HG03378 (cell line): ENCODE measurements at regions not wholly inside any gene's neighbourhood (a gene's known extent, or its start where the extent isn't known, plus 50 kb on each side); places are given as distances from the start of the nearest gene placed in this dataset.

Experiments used
- ATAC-seq: cut with Tn5 transposase; IDR thresholded peaks from one replicate; pipeline ENCODE4 v1.9.1; 2021; ENCODE audit warnings: mild to moderate bottlenecking, moderate library complexity; ENCODE audit not compliant: unreplicated experiment

- ATAC-seq: no peak
Measured at GRCh38 chr10:31647861-31648260, 280.8 kb downstream of the ARHGAP12 start.

- no peak for ATAC-seq
Measured at GRCh38 chr10:31646519-31646918, 282.1 kb downstream of the ARHGAP12 start.

DNA sequence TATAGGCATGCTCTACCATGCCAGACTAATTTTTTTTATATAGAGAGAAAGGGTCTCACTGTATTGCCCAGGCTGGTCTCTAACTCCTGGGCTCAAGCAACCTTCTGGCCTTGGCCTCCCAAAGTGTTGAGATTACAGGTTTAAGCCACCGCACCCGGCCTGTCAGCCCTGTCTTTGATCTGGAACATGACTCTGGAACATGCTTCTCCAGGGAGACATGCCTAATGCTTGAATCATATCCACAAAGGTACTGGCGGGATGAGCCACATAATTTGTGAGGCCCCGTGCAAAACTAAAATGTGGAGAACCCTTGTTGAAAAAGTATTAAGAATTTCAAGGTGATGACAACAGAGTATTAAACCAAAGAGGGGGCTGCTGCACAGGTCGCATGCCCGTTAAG is 282.8 kb downstream of the ARHGAP12 start:
- ATAC-seq: no peak

DNA sequence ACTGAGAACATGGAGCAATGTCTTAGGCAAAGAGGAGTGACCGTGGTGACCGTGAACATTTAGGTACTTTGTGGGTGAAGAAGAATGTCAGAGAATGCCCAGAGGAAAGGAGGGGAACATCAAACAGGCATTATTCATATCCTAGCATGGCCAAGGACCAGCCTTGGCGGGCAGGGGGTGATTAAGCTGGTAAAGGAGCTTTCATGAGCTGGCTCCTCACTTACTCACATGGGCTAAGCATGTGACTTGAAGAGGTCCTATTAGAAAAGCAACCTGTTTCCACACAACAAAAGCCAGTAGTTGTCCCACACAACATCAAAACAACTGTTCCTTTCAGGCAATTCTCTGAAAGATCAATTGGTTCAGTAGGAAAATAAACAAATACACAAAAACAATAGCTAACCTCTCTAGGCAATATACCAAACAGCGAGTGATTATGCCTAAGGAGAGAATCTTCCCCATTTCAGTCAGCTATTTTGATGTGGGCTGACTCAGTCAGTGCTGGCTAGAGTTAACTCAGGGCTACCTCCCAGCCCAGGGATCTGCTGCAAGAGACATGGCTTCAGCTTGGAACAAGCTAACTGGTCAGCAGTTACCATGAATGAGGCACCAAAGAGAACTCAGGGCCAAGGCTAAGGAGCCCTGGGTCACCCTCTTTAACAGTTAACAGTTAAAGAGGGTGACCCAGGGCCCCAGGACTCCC is 283.5 kb downstream of the ARHGAP12 start:
- ATAC-seq: no peak

DNA sequence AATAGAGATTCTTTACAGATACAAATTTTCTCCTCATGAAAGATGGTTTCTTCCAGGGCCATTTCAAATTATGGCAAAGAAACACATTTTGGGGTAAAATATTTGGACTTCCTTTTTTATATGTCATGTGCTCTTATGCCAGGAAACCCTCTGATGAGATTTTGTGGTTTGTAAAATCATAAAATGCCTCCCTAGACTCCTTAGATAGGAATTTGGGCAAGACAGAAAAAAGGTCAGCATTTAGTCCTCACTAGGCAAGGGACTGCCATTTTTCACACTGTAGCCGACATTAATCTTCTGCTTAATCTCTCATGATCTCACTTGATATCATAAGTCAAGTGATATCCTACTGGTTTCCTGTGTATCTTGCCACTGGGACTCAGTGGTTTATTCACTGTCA is 286.4 kb downstream of the ARHGAP12 start:
- no peak for ATAC-seq

GRCh38 chr10:31635415-31636065 is 293.1 kb downstream of the ARHGAP12 start:
- ATAC-seq: no peak

DNA sequence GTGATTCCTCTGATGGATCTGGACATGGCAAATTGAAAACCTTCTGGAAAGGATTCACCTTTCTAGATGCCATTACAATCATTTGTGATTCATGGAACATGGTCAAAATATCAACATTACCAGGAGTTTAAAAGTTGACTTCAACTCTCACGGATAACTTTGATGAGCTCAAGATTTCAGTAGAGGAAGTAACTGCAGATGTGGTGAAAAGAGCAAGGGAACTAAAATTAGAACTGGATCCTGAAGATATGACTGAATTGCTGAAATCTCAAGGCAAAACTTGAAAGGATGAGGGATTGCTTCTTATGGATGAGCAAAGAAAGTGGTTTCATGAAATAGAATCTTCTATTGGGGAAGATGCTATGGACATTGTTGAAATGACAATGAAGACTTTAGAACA is 293.6 kb downstream of the ARHGAP12 start:
- ATAC-seq: no peak

- no peak for ATAC-seq
Measured at GRCh38 chr10:31630861-31631567, 297.6 kb downstream of the ARHGAP12 start.

DNA sequence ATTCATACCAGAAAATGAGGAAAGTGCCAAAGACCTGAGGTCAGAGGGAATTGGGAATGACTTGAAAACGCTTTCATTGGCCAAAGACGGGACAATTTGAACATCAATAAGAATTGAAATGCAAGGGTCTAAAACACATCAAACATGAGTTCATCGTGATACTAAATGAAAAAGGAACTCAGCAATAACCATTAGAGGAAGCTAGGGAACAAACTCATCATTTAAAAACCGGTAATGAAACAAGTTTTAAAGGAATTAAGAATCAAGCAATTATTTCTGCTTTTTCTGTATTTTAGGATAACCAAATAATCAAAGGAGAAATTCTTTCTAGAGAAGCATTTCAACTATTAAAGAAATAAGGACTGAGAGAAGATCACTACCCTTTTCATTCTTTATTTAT is 303.1 kb downstream of the ARHGAP12 start:
- no peak for ATAC-seq

- no peak for ATAC-seq
Measured at GRCh38 chr10:31624611-31625010, 304.0 kb downstream of the ARHGAP12 start.

DNA sequence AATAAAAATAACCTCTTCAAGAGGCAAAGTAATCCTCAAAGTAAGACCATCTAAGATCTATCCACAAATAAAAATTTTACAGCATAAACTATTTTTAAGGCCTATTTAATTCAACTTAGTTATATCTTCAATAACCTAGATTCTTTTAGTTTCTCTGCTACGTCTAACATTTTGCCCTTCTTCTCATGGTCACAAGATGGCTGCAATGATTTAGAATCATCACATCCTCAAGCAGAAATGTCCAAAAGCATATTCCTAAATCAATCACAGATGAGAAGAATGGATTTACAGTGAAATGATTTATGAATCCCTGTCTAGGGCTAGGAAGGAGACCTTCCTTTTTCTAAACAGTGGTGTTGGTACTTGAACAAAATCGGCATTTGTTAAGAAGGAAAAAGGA is 304.7 kb downstream of the ARHGAP12 start:
- ATAC-seq: no peak

DNA sequence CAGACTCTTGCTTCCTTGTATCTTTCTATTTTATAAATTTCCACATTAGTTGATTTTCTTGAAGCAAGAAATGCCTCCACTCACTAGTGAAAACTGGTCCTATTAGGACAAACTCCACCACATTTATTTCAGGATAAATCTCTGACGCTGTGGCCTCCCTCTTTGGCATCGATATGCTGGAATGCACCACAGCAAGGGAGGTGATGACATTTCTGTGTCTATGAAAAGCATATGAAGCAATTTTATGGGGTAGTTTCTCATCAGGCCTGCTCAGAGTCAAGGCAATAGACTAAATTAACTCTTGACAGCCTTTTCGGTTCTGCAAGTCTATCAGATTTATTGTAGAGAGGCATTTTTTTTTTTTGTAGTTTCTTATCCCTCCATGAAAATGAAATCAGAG is 304.4 kb downstream of the ZEB1 start:
- ATAC-seq: no peak

DNA sequence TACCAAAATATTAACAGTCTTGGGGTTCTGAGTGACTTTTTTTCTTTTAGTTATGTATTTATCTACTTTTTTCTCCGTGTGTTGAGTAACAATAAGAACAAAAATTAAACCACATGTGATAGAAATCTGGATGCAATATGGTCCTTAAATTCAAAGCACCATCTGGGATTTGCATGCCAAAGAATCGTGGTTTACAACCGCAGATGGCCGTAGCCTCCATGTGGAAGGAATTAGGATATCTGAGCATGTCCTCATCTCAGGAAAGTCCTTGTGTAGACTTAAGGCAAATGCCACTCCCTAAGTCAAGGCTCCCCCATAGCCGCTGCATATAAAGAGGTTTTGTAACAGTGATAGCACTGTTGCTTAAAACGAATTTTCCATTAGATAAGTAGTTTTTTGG is 304.0 kb downstream of the ZEB1 start:
- ATAC-seq: no peak

- no peak for ATAC-seq
Measured at GRCh38 chr10:31621733-31622132, 302.7 kb downstream of the ZEB1 start.

DNA sequence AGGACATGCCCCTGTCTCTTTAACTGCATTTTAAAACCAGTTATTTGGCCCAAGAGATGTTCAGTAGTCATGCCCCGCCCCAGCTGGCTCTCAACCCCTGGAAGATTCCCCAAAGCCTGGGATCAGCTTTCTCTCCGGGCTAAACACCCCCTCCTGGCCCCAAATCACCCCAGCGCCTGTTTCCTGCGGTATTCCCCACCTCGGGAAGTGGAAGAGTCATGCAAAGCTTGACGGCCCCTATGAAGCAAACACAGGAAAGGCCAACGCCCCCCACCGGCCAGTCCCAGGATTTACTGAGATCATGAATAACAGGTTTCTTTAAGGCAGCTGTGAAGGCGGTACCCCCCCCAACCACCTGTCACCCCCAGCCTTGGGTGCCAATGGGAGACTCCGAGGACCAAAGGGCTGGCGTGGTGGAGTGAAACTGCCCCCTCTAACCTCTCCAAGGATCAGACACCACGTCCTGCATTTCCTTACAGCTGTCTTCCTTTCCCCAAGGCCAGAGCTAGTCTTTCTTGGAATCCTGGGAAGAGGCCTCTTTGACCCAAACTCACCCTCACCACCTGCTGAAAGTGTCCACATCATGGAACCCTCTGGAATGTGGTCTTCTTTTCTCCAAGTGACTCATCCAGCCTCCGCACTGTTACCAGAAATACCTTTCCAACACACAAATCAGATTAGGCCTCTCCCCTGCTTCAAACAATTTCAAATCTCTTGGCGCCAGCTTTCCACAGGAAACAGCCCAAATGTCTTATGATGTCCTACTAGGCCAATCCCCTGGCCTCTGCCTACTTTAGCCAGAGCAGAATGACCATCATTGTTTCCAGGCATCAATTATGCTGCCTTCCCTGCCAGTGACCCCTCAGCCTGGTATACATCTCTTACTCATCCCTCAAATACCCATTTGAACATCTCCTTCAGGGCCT is 301.5 kb downstream of the ZEB1 start:
- ATAC-seq: no peak

DNA sequence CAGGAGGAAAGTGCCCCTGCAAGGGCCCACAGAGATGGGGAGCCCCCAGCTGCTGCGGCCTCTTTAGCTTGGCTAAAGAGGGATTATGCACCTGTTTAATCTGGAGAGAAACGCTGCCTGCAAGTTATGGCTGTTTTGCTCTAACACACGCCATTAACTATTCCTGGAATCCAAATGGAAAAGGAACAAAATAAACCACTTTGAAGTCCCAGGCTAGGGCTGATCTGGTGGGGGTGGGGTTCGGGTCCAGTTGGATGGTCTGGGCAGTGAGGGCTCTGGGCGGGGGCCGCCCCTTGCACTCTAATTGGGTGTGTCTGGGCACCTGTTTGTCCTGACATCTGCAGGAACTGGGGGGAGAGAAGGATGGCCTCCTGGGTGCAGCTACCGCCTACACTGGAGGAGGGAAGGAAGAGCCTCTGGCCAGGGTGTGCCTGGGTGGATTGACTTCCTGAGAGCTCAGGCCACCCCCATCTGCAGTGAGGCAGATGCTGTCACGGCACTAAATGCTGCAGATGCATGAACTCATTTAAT is 300.6 kb downstream of the ZEB1 start:
- ATAC-seq: no peak

GRCh38 chr10:31618541-31619291 is 299.7 kb downstream of the ZEB1 start:
- ATAC-seq: no peak

DNA sequence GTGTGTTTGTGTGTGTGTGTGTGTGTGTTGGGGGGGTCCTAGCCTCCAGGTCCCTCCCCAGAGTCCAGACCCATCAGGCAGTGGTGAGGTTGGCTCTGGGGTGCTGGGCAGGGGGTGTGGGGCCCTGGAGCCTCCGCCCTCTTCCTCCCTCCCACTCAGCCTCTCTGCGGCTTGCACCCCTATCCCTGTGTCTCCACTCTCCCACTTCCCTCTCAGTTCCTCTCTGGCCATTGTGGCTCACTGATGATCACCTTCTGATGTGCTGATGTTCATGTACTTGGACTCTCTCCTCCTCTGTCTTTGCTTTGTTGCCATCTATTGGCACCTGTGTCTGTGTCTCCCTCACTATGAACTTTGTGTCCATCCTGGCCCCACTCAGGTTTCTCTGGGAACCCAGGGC is 298.7 kb downstream of the ZEB1 start:
- ATAC-seq: no peak

DNA sequence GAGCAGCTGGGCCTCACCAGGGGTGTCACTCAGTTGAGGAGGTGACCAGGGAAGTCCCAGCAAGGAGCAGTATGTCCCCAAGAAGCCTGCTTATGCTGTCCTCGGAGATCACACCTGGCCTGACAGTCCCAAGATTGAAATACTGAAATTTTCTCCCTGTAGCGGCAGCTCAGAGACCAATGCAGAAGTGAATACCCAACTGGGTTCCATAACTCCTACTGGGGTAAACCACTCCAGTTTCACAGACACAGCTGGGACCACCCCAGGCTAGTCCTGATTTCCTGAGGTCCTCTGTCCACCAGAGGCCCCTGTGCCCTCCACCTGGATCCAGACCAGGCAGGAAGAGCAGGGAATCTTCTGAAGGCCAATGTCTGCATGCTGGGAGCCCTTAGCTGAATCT is 298.1 kb downstream of the ZEB1 start:
- no peak for ATAC-seq

DNA sequence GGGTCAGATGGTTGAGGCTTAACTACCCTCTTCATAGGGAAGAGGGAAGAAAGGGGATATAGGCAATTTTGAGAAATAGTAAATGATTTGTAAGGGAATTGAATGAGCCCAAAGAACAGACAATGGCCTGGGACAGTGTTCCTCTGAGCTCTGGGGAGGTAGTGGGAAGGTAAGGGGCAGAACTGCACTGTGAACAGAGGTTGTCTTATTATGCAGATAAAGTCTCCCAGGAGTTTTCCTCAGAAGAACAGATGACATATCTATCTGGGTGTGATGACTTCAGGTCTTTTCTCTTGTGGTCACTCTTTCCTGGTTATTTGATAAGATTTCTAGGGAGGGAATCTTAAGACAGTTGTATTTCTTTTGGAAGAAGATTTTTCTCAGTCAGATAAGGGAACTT is 296.1 kb downstream of the ZEB1 start:
- ATAC-seq: no peak
